A172 (cell line): ENCODE measurements at regions not wholly inside any gene's neighbourhood (a gene's known extent, or its start where the extent isn't known, plus 50 kb on each side); places are given as distances from the start of the nearest gene placed in this dataset.
"Not testable (repeated sequence)": the region's sequence is repeated elsewhere in the genome, so short reads cannot be mapped to it uniquely, and the experiment has no call there.

Experiments used
- DNase-seq: peaks from one replicate; pipeline ENCODE4 v3.0.0-alpha.2; 2015; ENCODE audit warnings: low spot score

GRCh38 chr20:46785958-46786357, 76.5 kb downstream of the SLC2A10 start:
- no peak for DNase-seq

DNA sequence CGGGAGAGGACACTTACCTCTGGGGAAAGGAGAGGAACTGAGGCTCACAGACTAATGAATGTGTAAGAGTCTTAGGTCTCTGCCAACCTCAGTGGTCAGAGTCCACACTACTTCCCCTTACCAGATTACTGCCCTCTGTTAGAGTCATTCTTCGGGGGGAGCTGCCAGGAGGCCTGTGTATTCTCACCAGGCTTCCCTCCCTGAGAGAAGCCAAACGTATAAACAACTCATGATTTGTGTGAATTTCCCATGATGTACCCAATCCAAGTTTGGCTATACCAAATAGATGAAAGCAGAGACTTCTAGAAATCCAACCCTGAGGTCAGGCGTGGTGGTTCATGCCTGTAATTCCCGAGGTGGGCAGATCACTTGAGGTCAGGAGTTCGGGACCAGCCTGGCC, 77.1 kb downstream of the SLC2A10 start:
- no peak for DNase-seq

DNA sequence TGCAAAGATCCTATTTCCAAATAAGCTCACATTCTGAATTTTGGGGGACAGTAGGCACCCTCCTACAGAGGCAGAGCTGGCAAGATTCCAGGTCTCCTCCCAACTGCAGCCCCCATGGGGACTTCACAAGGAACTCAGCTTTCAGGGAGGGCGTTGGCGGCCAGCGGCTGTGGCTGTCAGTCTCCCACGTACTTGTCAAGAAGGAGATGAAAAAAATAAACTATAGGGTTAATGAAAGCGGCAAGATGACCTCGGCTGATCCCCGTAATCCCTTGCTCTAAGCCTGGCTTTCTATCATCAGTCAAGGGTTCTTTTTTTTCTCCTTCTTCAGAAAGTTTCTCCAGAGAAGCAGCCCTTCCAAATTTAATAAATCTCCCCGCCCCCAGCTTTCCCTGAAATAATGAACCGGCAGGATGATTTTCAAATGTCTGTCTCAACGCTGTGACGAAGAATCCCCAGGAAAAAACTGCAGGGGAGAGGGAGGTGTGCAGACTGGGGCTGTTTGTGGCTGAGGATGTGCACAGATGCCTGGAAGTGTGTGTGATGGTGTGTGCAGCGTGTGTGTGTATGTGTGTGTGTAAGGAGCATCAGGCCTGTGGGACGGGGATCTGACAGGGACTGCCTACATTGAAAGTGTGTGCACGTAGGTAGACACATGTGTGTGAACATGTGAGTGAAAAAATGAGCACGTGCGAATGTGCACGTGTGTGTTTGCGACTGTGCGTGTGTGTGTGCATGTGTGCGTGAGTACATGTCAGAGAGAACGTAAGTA, 78.7 kb downstream of the SLC2A10 start:
- no peak for DNase-seq

GRCh38 chr20:46788763-46789091, 79.3 kb downstream of the SLC2A10 start:
- DNase-seq, result not testable (repeated sequence)

DNA sequence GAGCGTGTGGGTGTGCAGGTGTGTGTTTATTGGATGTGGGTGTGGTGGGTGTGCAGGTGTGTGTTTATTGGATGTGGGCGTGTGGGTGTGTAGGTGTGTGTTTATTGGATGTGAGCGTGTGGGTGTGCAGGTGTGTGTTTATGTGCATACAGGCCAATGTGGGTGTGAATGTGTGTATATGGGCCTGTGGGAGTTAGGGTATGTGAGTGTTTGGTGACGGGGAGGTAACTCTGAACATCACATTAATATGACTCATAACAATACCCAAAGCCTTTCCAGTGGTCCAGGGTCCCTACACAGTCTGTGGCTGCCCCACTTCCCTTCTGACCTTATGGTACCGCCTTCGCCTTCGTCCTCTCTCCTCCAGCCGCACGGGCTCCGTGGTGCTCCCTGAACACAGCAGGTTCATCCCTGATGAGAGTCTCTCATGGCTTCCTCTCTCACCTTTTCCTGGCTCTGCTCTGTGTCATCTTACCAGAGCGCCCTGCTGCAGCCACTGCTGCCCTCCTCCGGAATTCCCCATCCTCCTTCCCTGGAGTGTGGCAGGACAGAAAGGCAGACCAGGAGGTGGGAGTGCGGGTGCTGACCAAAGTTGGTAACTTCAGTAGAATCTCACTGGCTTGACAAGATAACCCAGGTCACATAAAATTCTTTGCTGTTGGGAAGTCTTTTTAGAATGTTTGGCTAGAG, 80.0 kb downstream of the SLC2A10 start:
- no peak for DNase-seq

GRCh38 chr20:46791722-46792416, 82.4 kb downstream of the SLC2A10 start:
- DNase-seq, result no peak

GRCh38 chr20:46797206-46797605, 87.8 kb downstream of the SLC2A10 start:
- DNase-seq, result no peak

- no peak for DNase-seq
Measured at GRCh38 chr20:46798430-46798829, 89.0 kb downstream of the SLC2A10 start.

DNA sequence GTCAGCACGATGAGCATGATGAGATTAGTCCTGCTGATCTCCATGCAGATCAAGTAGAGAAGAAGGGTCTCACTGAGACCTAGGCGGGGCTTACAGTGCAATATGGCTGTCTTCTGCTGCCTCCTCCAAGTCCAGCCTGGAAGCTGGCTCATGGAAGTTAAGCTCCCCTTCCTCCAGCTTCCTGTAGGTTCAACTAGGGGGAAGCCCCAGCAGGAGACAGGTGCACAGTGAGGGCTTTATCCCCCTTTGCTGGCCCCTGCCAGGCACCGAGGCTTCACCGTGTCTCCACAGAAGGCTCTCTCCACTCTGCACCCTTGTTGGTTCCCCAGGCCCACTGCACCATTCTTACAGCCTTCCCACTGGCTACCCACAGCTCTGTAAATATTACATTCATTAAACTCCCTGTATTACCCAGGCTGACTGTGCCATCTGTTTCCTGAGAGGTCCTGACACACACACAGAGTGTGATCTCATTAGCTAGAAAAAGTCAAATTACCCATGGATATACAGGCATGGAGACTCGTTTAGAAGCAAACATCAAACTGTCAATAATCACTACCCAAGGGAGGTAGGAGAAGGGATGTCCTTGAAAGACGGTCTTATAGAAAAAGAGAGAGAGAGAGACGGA, 90.4 kb downstream of the SLC2A10 start:
- DNase-seq, result no peak

GRCh38 chr20:46800409-46800804, 91.0 kb downstream of the SLC2A10 start:
- no peak for DNase-seq

GRCh38 chr20:46801003-46801702, 91.7 kb downstream of the SLC2A10 start:
- DNase-seq, result no peak

DNA sequence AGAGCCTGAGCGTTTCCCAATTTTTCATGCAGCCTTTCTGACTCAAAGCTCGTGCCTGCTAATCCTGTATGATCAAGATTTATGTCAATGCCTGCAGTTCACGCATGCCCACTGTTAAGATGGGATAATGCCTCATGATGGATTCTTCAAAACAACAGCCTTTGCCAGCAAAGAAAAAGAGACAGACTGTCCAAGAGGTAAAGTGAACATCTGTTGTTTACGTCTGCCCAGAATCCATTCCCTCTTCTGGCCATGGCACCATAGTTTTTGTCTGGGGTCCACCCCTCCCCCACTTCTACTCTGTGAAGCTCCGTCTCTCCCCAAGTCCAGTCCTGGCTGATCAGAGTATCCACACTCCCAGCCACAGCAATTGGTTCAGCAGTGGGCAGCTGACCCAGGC, 91.9 kb upstream of the EYA2 start:
- DNase-seq, result no peak

DNA sequence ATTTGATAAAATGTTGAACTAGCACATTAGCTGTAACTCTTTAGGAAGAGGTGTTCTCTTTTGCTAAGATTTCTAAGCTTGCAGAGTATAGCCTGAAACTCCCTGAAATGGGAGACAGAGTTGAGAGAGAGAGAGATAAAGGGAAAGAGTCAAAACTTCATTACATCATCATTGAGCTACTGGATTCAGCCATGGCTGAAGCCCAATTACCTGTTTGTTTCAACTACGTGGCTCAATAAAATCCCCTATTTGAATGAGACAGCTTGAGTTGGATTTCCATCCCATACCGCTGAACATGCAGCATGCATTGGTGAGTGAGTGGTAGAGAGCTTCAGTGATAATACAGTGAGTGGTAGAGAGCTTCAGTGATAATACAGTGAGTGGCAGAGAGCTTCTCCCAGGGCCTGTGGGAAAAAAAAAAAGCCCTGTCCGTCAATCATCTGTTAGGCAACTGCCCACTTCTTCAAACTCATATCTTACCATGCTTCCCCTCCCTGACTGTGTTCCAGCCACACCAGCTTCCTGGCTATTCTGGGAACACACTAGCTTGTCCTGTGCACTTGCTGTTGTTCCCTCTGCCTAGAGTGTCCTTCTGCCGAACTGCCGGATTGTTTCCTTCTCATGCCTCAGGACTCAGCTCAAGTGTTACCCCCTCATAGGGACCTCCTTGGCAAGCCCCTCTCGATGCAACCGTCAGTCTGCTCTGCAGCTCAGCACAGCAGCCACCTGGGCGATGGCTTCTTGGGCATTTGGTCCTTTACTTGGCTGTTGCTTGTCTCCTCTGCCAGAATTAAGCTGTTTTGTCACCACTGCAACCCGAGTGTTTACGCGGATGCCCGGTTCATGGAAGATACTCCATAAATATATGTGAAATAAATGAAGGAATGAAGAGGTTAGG, 91.3 kb upstream of the EYA2 start:
- DNase-seq, result no peak

- DNase-seq, result no peak
Measured at GRCh38 chr20:46804126-46804525, 90.5 kb upstream of the EYA2 start.

GRCh38 chr20:46805836-46806235, 88.8 kb upstream of the EYA2 start:
- no peak for DNase-seq

DNA sequence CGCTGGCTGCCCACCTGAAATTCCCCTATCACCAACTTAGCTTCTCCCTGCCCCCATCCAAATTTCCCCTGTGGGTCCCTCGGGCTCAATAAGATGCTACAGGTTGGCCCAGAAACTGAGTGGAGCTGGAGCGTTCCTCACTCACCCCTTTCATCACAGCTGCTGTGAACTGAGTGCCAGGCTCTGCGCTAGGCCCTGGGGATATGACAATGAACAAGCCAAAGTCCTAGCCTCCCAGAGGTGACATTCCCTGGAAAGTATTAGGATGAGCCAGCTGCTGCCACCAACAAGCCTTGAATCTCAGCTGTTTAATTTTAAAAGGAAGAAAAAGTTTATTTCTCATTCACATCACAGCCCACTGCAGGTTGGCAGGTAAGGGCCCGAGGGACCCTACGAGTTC, 86.6 kb upstream of the EYA2 start:
- no peak for DNase-seq

DNA sequence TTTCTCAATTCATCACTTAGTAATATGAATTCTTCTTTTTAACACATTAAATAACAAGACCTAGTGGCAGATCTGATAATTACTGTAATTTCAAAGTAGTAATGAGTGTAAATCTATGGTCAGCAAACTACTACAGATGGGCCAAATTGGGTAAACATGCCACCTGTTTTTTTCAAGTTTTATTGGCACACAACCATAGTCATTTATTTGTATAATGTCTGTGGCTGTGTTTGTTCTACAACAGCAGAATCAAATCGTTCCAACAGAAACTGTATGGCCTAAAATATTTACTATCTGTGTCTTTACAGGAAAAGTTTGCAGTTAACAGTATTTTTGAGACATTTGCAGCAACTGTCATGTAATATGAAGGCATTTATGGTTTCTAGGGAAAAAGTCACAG, 86.1 kb upstream of the EYA2 start:
- DNase-seq, result no peak

DNA sequence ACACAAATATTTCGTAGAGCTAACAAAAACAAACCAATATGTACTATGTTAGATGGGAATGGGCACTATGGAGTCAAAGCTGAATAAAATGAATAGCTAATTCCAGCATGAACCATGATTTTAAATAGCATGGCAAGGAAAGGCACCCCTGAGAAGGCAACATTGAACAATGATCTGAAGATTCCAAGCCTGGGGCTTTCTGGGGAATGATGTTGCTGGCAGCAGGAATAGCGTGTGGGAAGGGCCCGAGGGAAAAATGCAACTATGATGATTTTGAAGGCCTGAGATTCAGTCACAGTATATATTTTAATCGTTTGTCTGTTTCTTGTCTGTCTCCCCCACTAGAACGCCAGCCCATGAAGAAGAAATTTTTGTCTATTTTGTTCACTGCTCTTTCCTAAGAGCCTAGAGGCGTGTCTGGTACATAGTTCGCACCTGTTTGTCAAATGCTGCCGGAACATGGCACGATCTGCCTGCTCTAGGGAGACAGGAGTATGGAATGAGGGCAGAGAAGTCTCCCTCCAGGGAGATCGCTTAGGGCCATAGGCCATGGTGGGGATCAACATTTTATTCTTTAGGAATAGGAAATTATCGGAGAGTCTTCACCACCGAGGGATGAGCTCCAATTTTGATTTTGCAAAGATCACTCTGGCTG, 84.8 kb upstream of the EYA2 start:
- no peak for DNase-seq

DNA sequence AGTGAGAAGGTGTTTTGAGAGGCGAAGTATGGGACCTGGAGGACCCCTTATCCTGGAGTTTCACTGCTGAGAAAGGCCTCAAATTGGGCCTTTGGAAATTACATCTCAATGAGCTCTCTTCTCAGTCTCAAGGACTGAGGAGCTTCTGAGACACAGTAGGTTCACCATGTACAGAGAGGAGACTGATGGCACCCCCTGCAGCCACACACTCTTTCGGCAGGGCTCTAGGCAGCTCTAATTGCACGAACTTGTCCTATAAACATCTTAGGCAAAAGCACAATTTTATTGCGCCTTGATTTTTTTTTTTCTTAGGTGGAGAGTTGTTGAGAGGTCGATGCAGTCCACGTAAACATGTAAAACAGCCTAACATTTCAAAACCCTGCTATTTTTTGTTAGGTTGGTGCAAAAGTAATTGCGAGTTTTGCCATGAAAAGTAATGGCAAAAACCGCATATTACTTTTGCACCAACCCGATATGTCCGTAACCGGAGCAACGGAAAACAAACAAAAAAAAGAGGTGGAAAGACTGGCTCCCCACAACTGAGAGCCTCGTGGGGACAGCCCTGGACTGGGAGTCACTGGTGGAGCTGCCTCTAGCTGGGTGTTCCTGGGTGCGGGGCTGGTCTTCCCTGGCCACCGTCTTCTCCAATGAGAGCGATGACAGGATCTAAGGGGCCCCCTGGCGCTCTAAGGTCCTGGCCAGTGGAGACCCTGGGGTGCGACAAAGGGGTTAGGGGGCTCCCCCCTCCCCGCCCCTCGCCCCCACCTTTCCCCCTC, 84.0 kb upstream of the EYA2 start:
- no peak for DNase-seq
